ENCODE measurements at regions not wholly inside any gene's neighbourhood (a gene's known extent, or its start where the extent isn't known, plus 50 kb on each side); places are given as distances from the start of the nearest gene placed in this dataset.

- TF ChIP-seq GABPA (IDR thresholded peaks at IDR 0.05; ENCODE audit: low read depth) (no peak), SPI1 (IDR thresholded peaks at IDR 0.05; ENCODE audit: borderline replicate concordance, low read depth) (no peak), CTCF (IDR thresholded peaks at IDR 0.05; ENCODE audit: insufficient read depth, low read length) (no peak), POLR2AphosphoS5 (IDR thresholded peaks at IDR 0.05; ENCODE audit: low read depth) (no peak), REST (IDR thresholded peaks at IDR 0.05; ENCODE audit: insufficient replicate concordance, low read depth) (no peak)
- Histone ChIP-seq H3K27ac (replicated peaks) (no peak overlapping the region), H3K4me3 (replicated peaks; ENCODE audit: insufficient read depth, low read length) (no peak overlapping the region), H3K27me3 (ENCODE audit: insufficient read depth, poor library complexity, severe bottlenecking) (no peaks in the 10 kb centered on the region)
- DNase-seq (ENCODE audit: low read depth in 1 of 2, low spot score in 1 of 2), result no peak
Measured at GRCh38 chr5:20463206-20463605, 475.2 kb upstream of the CDH18 start.

- TF ChIP-seq GABPA (IDR thresholded peaks at IDR 0.05; ENCODE audit: low read depth) (no peak), REST (IDR thresholded peaks at IDR 0.05; ENCODE audit: insufficient replicate concordance, low read depth) (no peak), CTCF (IDR thresholded peaks at IDR 0.05; ENCODE audit: insufficient read depth, low read length) (no peak), SPI1 (IDR thresholded peaks at IDR 0.05; ENCODE audit: borderline replicate concordance, low read depth) (no peak), POLR2AphosphoS5 (IDR thresholded peaks at IDR 0.05; ENCODE audit: low read depth) (no peak)
- Histone ChIP-seq H3K27me3 (ENCODE audit: insufficient read depth, poor library complexity, severe bottlenecking) (no peaks in the 10 kb centered on the region), H3K27ac (replicated peaks) (no peak overlapping the region), H3K4me3 (replicated peaks; ENCODE audit: insufficient read depth, low read length) (no peak overlapping the region)
- DNase-seq (ENCODE audit: low read depth in 1 of 2, low spot score in 1 of 2), result no peak
Measured at GRCh38 chr5:20446121-20446520, 458.1 kb upstream of the CDH18 start.

- Histone ChIP-seq H3K27ac (replicated peaks) (no peak overlapping the region), H3K27me3 (ENCODE audit: insufficient read depth, poor library complexity, severe bottlenecking) (no peaks in the 10 kb centered on the region), H3K4me3 (replicated peaks; ENCODE audit: insufficient read depth, low read length) (no peak overlapping the region)
- no peak for DNase-seq (ENCODE audit: low read depth in 1 of 2, low spot score in 1 of 2)
- TF ChIP-seq REST (IDR thresholded peaks at IDR 0.05; ENCODE audit: insufficient replicate concordance, low read depth) (no peak), SPI1 (IDR thresholded peaks at IDR 0.05; ENCODE audit: borderline replicate concordance, low read depth) (no peak), GABPA (IDR thresholded peaks at IDR 0.05; ENCODE audit: low read depth) (no peak), POLR2AphosphoS5 (IDR thresholded peaks at IDR 0.05; ENCODE audit: low read depth) (no peak), CTCF (IDR thresholded peaks at IDR 0.05; ENCODE audit: insufficient read depth, low read length) (no peak)
Measured at GRCh38 chr5:20445326-20445860, 457.4 kb upstream of the CDH18 start.
